Endothelial cell of umbilical vein (primary cell): ENCODE measurements at regions not wholly inside any gene's neighbourhood (a gene's known extent, or its start where the extent isn't known, plus 50 kb on each side); places are given as distances from the start of the nearest gene placed in this dataset.
"Not testable (repeated sequence)": the region's sequence is repeated elsewhere in the genome, so short reads cannot be mapped to it uniquely, and the experiment has no call there.

ENCODE experiments used
- BruUV-seq: library from RNA; stranded (reverse); fragments of 400-500 nt; replicated peaks from 2 replicates; lab custom pipeline; 2021; lab: Mats Ljungman, UMichigan
- CTCF ChIA-PET: fragments of 300-600, 350-600 bp; sonication (Branson Sonifier 250); formaldehyde crosslinking; loops from one replicate; lab custom pipeline; 2021; ENCODE audit warnings: antibody characterized with exemption, inconsistent platforms; lab: Charles Lee
- POLR2A ChIA-PET: fragments of 300-600, 350-600 bp; sonication (Branson Sonifier 250); formaldehyde crosslinking; loops from one replicate; lab custom pipeline; 2021; ENCODE audit warnings: antibody characterized with exemption, inconsistent platforms; lab: Charles Lee
- DNase-seq: peaks from one replicate; pipeline ENCODE4 v3.0.0-alpha.2; 2011; ENCODE audit warnings: low read depth, low spot score
- FAIRE-seq: peaks from 2 replicates; lab custom pipeline; 2011; peaks lifted over from hg19 to GRCh38; lab: Jason Lieb, UNC
- H2AFZ ChIP-seq: 2 replicates; pipeline ENCODE4 v1.6.0; 2012; ENCODE audit warnings: low read depth, low read length, control low read depth, inconsistent platforms
- H3K27ac ChIP-seq: 2 replicates; pipeline ENCODE4 v1.5.1; 2011; ENCODE audit warnings: low read depth, mild to moderate bottlenecking, control low read depth, low read length, moderate library complexity; ENCODE audit not compliant: insufficient read depth
- H3K27me3 ChIP-seq, 2 experiments: 2 replicates each; pipeline versions ENCODE4 v1.6.0 to v1.6.1; 2011; ENCODE audit warnings: low read length in 2 of 2, mixed read lengths in 1 of 2; ENCODE audit not compliant: control insufficient read depth in 2 of 2, insufficient read depth in 2 of 2
- H3K36me3 ChIP-seq, 2 experiments: 2 replicates in 1 of 2; 3 replicates in 1 of 2; pipeline ENCODE4 v1.5.1; 2011; ENCODE audit warnings: low read length in 2 of 2, mild to moderate bottlenecking in 1 of 2, moderate library complexity in 1 of 2; ENCODE audit not compliant: control insufficient read depth in 2 of 2, insufficient read depth in 2 of 2; ENCODE audit errors: extremely low read depth in 1 of 2
- H3K4me1 ChIP-seq: 3 replicates; pipeline ENCODE4 v1.5.1; 2011; ENCODE audit warnings: mild to moderate bottlenecking, low read length; ENCODE audit not compliant: control insufficient read depth, insufficient read depth; ENCODE audit errors: extremely low read depth
- H3K4me2 ChIP-seq: 2 replicates; pipeline ENCODE4 v1.6.1; 2011; ENCODE audit warnings: low read length, control low read depth, mixed read lengths; ENCODE audit not compliant: insufficient read depth
- H3K4me3 ChIP-seq, 3 experiments: fragments of 200-600 bp in 1 of 3; sonication (generic), shearing (Covaris generic) in 1 of 3; replicated peaks in 1 of 3; 2 replicates each; pipeline ENCODE4 v1.5.1; 2011 to 2016; ENCODE audit warnings: control low read depth in 3 of 3, low read length in 3 of 3, mild to moderate bottlenecking in 2 of 3, inconsistent platforms in 1 of 3, low read depth in 1 of 3, moderate library complexity in 1 of 3; ENCODE audit not compliant: insufficient read depth in 1 of 3
- H3K79me2 ChIP-seq: 2 replicates; pipeline ENCODE4 v1.6.0; 2012; ENCODE audit warnings: low read length, inconsistent platforms; ENCODE audit not compliant: control insufficient read depth, insufficient read depth
- H3K9ac ChIP-seq: replicated peaks from 2 replicates; pipeline ENCODE3; 2011; ENCODE audit warnings: low read length, control low read depth; ENCODE audit not compliant: insufficient read depth; ENCODE audit errors: extremely low read depth
- H3K9me1 ChIP-seq: replicated peaks from 3 replicates; pipeline ENCODE4 v1.6.0; 2011; ENCODE audit warnings: mild to moderate bottlenecking, low read length; ENCODE audit not compliant: control insufficient read depth, insufficient read depth; ENCODE audit errors: extremely low read depth
- H3K9me3 ChIP-seq: replicated peaks from 2 replicates; pipeline ENCODE4 v1.5.1; 2012; ENCODE audit warnings: low read length, inconsistent platforms; ENCODE audit not compliant: control insufficient read depth, insufficient read depth
- H4K20me1 ChIP-seq: replicated peaks from 2 replicates; pipeline ENCODE3; 2011; ENCODE audit warnings: mild to moderate bottlenecking, low read length; ENCODE audit not compliant: control insufficient read depth, insufficient read depth; ENCODE audit errors: extremely low read depth
- CTCF ChIP-seq, 2 donors: IDR thresholded peaks; 1 replicate in 1 of 2; 2 replicates in 1 of 2; pipeline ENCODE4 v1.5.1; 2011; ENCODE audit warnings: low read length in 2 of 2, mild to moderate bottlenecking in 2 of 2, moderate library complexity in 2 of 2, control low read depth in 1 of 2, inconsistent platforms in 1 of 2, low read depth in 1 of 2; ENCODE audit not compliant: insufficient read depth in 1 of 2; ENCODE audit errors: extremely low read depth in 1 of 2
- EZH2 ChIP-seq: IDR thresholded peaks from 2 replicates; pipeline ENCODE4 v1.6.1; 2012; ENCODE audit warnings: borderline replicate concordance, low read depth, mild to moderate bottlenecking, moderate library complexity, low read length, inconsistent platforms; ENCODE audit not compliant: severe bottlenecking
- FOS ChIP-seq: IDR thresholded peaks from 2 replicates; pipeline ENCODE4 v1.6.1; 2011; ENCODE audit warnings: mild to moderate bottlenecking, low read length, moderate library complexity, borderline replicate concordance; ENCODE audit not compliant: insufficient read depth
- GATA2 ChIP-seq: IDR thresholded peaks from 2 replicates; pipeline ENCODE4 v1.7.0; 2011; ENCODE audit warnings: low read depth, mild to moderate bottlenecking, moderate library complexity, mixed read lengths, low read length; ENCODE audit not compliant: insufficient read length, insufficient read depth
- JUN ChIP-seq: IDR thresholded peaks from 2 replicates; pipeline ENCODE4 v1.6.1; 2011; ENCODE audit warnings: borderline replicate concordance, low read depth; ENCODE audit not compliant: insufficient read length, insufficient read depth
- MAX ChIP-seq: IDR thresholded peaks from 2 replicates; pipeline ENCODE4 v1.6.1; 2011; ENCODE audit not compliant: insufficient read depth, insufficient read length
- MYC ChIP-seq: IDR thresholded peaks from one replicate; pipeline ENCODE4 v1.6.1; 2011; ENCODE audit warnings: mild to moderate bottlenecking, low read depth, low read length
- POLR2A ChIP-seq: IDR thresholded peaks from 2 replicates; pipeline ENCODE4 v1.6.1; 2012; ENCODE audit warnings: low read depth, mild to moderate bottlenecking, control low read depth, low read length
- POLR2AphosphoS5 ChIP-seq: IDR thresholded peaks from 2 replicates; pipeline ENCODE4 v1.6.1; 2012; ENCODE audit warnings: low read depth, mild to moderate bottlenecking, control low read depth, low read length, moderate library complexity; ENCODE audit not compliant: insufficient read depth
- dilution Hi-C: fragments of 300-500 bp; cut with MboI; formaldehyde crosslinking; loops from one replicate; pipeline ENCODE4 v1.15.0; 2019; ENCODE audit warnings: low sequenced_read_pairs; ENCODE audit not compliant: extremely low pct_ligation_motif_present
- intact Hi-C: fragments of 100-400 bp; cut with micrococcal nuclease; formaldehyde crosslinking; loops from one replicate; pipeline ENCODE4 v1.10.0; 2022

GRCh38 chr10:20372748-20373147 is 524.4 kb downstream of the NEBL start:
- no peak for FAIRE-seq

GRCh38 chr10:20370977-20371533 is 526.1 kb downstream of the NEBL start:
- H3K36me3 ChIP-seq, H3K27ac ChIP-seq, dilution Hi-C loops, H2AFZ ChIP-seq, DNase-seq, H3K4me1 ChIP-seq, H3K9me1 ChIP-seq, H3K4me2 ChIP-seq, H3K27me3 ChIP-seq, BruUV-seq, H3K79me2 ChIP-seq, POLR2A ChIA-PET, H3K4me3 ChIP-seq, FAIRE-seq, intact Hi-C loops, CTCF ChIA-PET, H3K9ac ChIP-seq, H3K9me3 ChIP-seq, H4K20me1 ChIP-seq: not testable (repeated sequence)

More at GRCh38 chr10:20372748-20373147, 524.4 kb downstream of the NEBL start:
- Histone ChIP-seq H4K20me1 (no peaks in the 10 kb centered on the region), H3K79me2 (no peaks in the 10 kb centered on the region), H3K9me1 (no peaks in the 10 kb centered on the region), H2AFZ (no peak overlapping the region), H3K4me2 (no peak overlapping the region), H3K27ac (no peak overlapping the region), H3K4me3 (no peak overlapping the region), H3K36me3 (no peaks in the 10 kb centered on the region), H3K4me1 (no peaks in the 10 kb centered on the region), H3K9me3 (peaks cover 4% of the 10 kb centered on the region), H3K27me3 (no peaks in the 10 kb centered on the region), H3K9ac (no peak overlapping the region)
- DNase-seq = no peak
- POLR2A ChIA-PET = no interaction called here
- intact Hi-C loops = no loop called here
- CTCF ChIA-PET = no interaction called here
- no peak for TF ChIP-seq POLR2AphosphoS5
- no peak for TF ChIP-seq MYC
- TF ChIP-seq GATA2 = no peak
- no peak for TF ChIP-seq JUN
- TF ChIP-seq FOS = no peak
- TF ChIP-seq CTCF (IDR thresholded peaks at IDR 0.05; ENCODE audit: extremely low read depth in 1 of 2, insufficient read depth in 1 of 2, low read depth in 1 of 2, low read length in 2 of 2) = no peak
- no peak for TF ChIP-seq MAX
- TF ChIP-seq EZH2 = no peak
- TF ChIP-seq POLR2A = no peak
- no TSS peak for BruUV-seq
- dilution Hi-C loops = no loop called here
